HG03520 (cell line): ENCODE measurements at regions not wholly inside any gene's neighbourhood (a gene's known extent, or its start where the extent isn't known, plus 50 kb on each side); places are given as distances from the start of the nearest gene placed in this dataset.
"Not testable (repeated sequence)": the region's sequence is repeated elsewhere in the genome, so short reads cannot be mapped to it uniquely, and the experiment has no call there.

ENCODE experiments used
- ATAC-seq: cut with Tn5 transposase; IDR thresholded peaks from one replicate; pipeline ENCODE4 v1.9.1; 2021; ENCODE audit warnings: mild to moderate bottlenecking, moderate library complexity; ENCODE audit not compliant: unreplicated experiment

- ATAC-seq, result not testable (repeated sequence)
These were observed 120.1 kb upstream of the OSTN start for GRCh38 chr3:191078913-191079312.

GRCh38 chr3:191076903-191077552 is 122.0 kb upstream of the OSTN start:
- no peak for ATAC-seq

- no peak for ATAC-seq
These were observed 124.5 kb upstream of the OSTN start for GRCh38 chr3:191074511-191074910.

GRCh38 chr3:191070762-191071403 is 128.2 kb upstream of the OSTN start:
- ATAC-seq, result no peak

GRCh38 chr3:191070201-191070600 is 128.8 kb upstream of the OSTN start:
- ATAC-seq, result no peak

- no peak for ATAC-seq
These were observed 129.9 kb upstream of the OSTN start for GRCh38 chr3:191068946-191069813.

- ATAC-seq, result no peak
These were observed 132.4 kb upstream of the OSTN start for GRCh38 chr3:191066669-191067068.

- no peak for ATAC-seq
These were observed 133.7 kb upstream of the OSTN start for GRCh38 chr3:191065181-191065805.

- ATAC-seq, result no peak
These were observed 148.0 kb upstream of the OSTN start for GRCh38 chr3:191051037-191051436.

- no peak for ATAC-seq
These were observed 151.1 kb upstream of the OSTN start for GRCh38 chr3:191047930-191048329.

GRCh38 chr3:191030929-191031328 is 168.1 kb upstream of the OSTN start:
- no peak for ATAC-seq

- no peak for ATAC-seq
These were observed 168.0 kb upstream of the GMNC start for GRCh38 chr3:191030491-191030890.

- no peak for ATAC-seq
These were observed 164.3 kb upstream of the GMNC start for GRCh38 chr3:191026746-191027145.

- no peak for ATAC-seq
These were observed 158.4 kb upstream of the GMNC start for GRCh38 chr3:191020730-191021396.

- ATAC-seq, result no peak
These were observed 157.4 kb upstream of the GMNC start for GRCh38 chr3:191019855-191020254.

- ATAC-seq, result not testable (repeated sequence)
These were observed 153.5 kb upstream of the GMNC start for GRCh38 chr3:191015960-191016359.

GRCh38 chr3:191008074-191008473 is 145.6 kb upstream of the GMNC start:
- no peak for ATAC-seq

- ATAC-seq, result no peak
These were observed 143.3 kb upstream of the GMNC start for GRCh38 chr3:191005790-191006189.

- no peak for ATAC-seq
These were observed 141.2 kb upstream of the GMNC start for GRCh38 chr3:191003742-191004141.

GRCh38 chr3:190996181-190996775 is 133.8 kb upstream of the GMNC start:
- ATAC-seq, result no peak
